Trophoblast cell (in vitro differentiated cells and primary cell): ENCODE measurements at regions not wholly inside any gene's neighbourhood (a gene's known extent, or its start where the extent isn't known, plus 50 kb on each side); places are given as distances from the start of the nearest gene placed in this dataset.

Experiments
- DNase-seq, 2 donors: peaks; one replicate each; pipeline ENCODE4 v3.0.0-alpha.2; 2016
- H2AFZ ChIP-seq: 2 replicates; pipeline ENCODE4 v1.6.1; 2013; ENCODE audit warnings: low read length, moderate library complexity, mild to moderate bottlenecking; ENCODE audit not compliant: insufficient read depth, poor library complexity
- H2AK5ac ChIP-seq: 2 replicates; pipeline ENCODE4 v1.6.1; 2013; ENCODE audit warnings: mild to moderate bottlenecking, low read length
- H2BK120ac ChIP-seq: 2 replicates; pipeline ENCODE4 v1.6.1; 2013; ENCODE audit warnings: low read length, mild to moderate bottlenecking, moderate library complexity; ENCODE audit not compliant: insufficient read depth, poor library complexity
- H2BK12ac ChIP-seq: 2 replicates; pipeline ENCODE4 v1.6.1; 2013; ENCODE audit warnings: mild to moderate bottlenecking, low read length, moderate library complexity
- H2BK5ac ChIP-seq: 2 replicates; pipeline ENCODE4 v1.6.1; 2013; ENCODE audit warnings: low read length, low read depth, moderate library complexity, mild to moderate bottlenecking; ENCODE audit not compliant: poor library complexity
- H3K14ac ChIP-seq: 2 replicates; pipeline ENCODE4 v1.6.1; 2013; ENCODE audit warnings: mild to moderate bottlenecking, low read length
- H3K18ac ChIP-seq: 2 replicates; pipeline ENCODE4 v1.6.1; 2013; ENCODE audit warnings: mild to moderate bottlenecking, low read length
- H3K23ac ChIP-seq: 2 replicates; pipeline ENCODE4 v1.6.1; 2013; ENCODE audit warnings: low read length
- H3K27ac ChIP-seq: 2 replicates; pipeline ENCODE4 v1.5.1; 2013; ENCODE audit warnings: low read depth, mild to moderate bottlenecking, inconsistent platforms, low read length, moderate library complexity
- H3K27me3 ChIP-seq: 2 replicates; pipeline ENCODE4 v1.6.1; 2013; ENCODE audit warnings: inconsistent platforms, mild to moderate bottlenecking, low read length, moderate library complexity; ENCODE audit not compliant: insufficient read depth
- H3K36me3 ChIP-seq, 2 experiments: 1 replicate in 1 of 2; 2 replicates in 1 of 2; pipeline ENCODE4 v1.6.1; 2013; ENCODE audit warnings: low read length in 2 of 2, mild to moderate bottlenecking in 2 of 2, moderate library complexity in 1 of 2; ENCODE audit not compliant: insufficient read depth in 2 of 2, control insufficient read depth in 1 of 2
- H3K4ac ChIP-seq: 2 replicates; pipeline ENCODE4 v1.6.1; 2013; ENCODE audit warnings: low read depth, mild to moderate bottlenecking, low read length, moderate library complexity
- H3K4me1 ChIP-seq, 2 experiments: 1 replicate in 1 of 2; 2 replicates in 1 of 2; pipeline ENCODE4 v1.6.1; 2013; ENCODE audit warnings: low read length in 2 of 2, mild to moderate bottlenecking in 2 of 2, moderate library complexity in 1 of 2; ENCODE audit not compliant: insufficient read depth in 2 of 2, control insufficient read depth in 1 of 2
- H3K4me2 ChIP-seq: 2 replicates; pipeline ENCODE4 v1.6.1; 2013; ENCODE audit warnings: inconsistent platforms, mild to moderate bottlenecking, low read length, moderate library complexity
- H3K4me3 ChIP-seq: 2 replicates; pipeline ENCODE4 v1.5.1; 2013; ENCODE audit warnings: mild to moderate bottlenecking, low read depth, low read length, inconsistent platforms
- H3K79me1 ChIP-seq: one replicate; pipeline ENCODE4 v1.6.1; 2013; ENCODE audit warnings: low read length
- H3K79me2 ChIP-seq: 2 replicates; pipeline ENCODE4 v1.6.1; 2013; ENCODE audit warnings: low read length, mild to moderate bottlenecking; ENCODE audit not compliant: control insufficient read depth, insufficient read depth, poor library complexity
- H3K9ac ChIP-seq: 2 replicates; pipeline ENCODE4 v1.6.1; 2013; ENCODE audit warnings: mild to moderate bottlenecking, low read length
- H3K9me3 ChIP-seq: 2 replicates; pipeline ENCODE4 v1.6.1; 2013; ENCODE audit warnings: low read depth, mild to moderate bottlenecking, control low read depth, inconsistent platforms, low read length; ENCODE audit not compliant: insufficient read depth
- H4K12ac ChIP-seq: 2 replicates; pipeline ENCODE4 v1.6.1; 2013; ENCODE audit warnings: low read depth, mild to moderate bottlenecking, low read length, moderate library complexity
- H4K8ac ChIP-seq: 2 replicates; pipeline ENCODE4 v1.6.1; 2013; ENCODE audit warnings: low read depth, mild to moderate bottlenecking, low read length, moderate library complexity
- H4K91ac ChIP-seq: one replicate; pipeline ENCODE4 v1.6.1; 2013; ENCODE audit warnings: low read depth, mild to moderate bottlenecking, low read length, moderate library complexity
- WGBS: extraction: QIAGEN DNeasy Blood & Tissue Kit; methylation state at CpG from one replicate; pipeline ENCODE4 v1.1.7; 2013; ENCODE audit warnings: missing lambda C conversion rate; ENCODE audit not compliant: insufficient read length, insufficient coverage; ENCODE audit errors: extremely low coverage; 5-methylcytosine and 5-hydroxymethylcytosine counted together

DNA sequence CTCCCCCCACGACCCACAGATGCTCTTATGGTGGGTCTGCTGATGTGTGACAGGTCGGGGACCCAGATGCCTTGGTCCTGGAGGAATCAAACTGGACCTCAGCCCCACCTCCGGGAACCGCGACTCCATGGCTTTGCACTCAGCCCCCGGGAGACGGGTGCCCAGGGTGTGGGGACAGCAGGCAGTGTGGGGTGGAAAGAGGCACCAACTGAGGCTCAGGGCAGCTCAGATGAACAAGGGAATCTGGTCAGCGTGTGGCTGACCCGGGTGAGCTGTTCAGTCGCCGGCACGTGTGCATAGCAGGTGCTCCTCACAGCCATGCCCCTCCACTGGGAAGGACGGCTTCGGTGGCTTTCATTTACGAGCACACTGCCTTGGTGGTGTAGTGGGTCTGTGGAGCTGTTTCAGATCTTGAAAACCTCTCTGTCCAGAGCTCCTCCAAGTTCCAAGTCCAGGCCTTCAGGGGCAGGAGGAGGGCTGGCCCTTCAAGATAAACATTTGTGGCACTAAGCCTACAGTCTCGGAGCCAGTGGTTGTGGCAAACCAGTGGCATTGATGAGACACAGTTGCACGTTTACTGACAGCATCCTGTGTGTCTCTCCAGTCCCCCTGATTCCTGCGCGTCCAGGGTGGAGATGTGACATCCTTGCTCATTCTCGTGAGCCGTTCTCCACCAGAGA is 471.2 kb upstream of the HS6ST1 start:
- H3K36me3 ChIP-seq = no peaks in the 10 kb centered on the region
- no peak for DNase-seq
- no peak overlapping the region for H3K4me2 ChIP-seq
- no peak overlapping the region for H4K8ac ChIP-seq
- H3K4me1 ChIP-seq = peaks cover 0 to 3% of the 10 kb centered on the region in 2 experiments
- no peak overlapping the region for H3K18ac ChIP-seq
- H2BK5ac ChIP-seq = no peak overlapping the region
- H3K4ac ChIP-seq = no peak overlapping the region
- H3K14ac ChIP-seq = no peak overlapping the region
- H2AFZ ChIP-seq = no peak overlapping the region
- H3K4me3 ChIP-seq = no peak overlapping the region
- H3K9me3 ChIP-seq = peaks cover 11% of the 10 kb centered on the region
- no peak overlapping the region for H4K91ac ChIP-seq
- H2AK5ac ChIP-seq = no peak overlapping the region
- no peak overlapping the region for H4K12ac ChIP-seq
- H3K27me3 ChIP-seq = no peaks in the 10 kb centered on the region
- H3K79me1 ChIP-seq = no peaks in the 10 kb centered on the region
- no peaks in the 10 kb centered on the region for H3K79me2 ChIP-seq
- no peak overlapping the region for H3K27ac ChIP-seq
- no CpG with 5 or more reads among the region's 21 CpGs for WGBS
- H3K23ac ChIP-seq = no peak overlapping the region
- no peak overlapping the region for H2BK120ac ChIP-seq
- no peak overlapping the region for H3K9ac ChIP-seq
- no peak overlapping the region for H2BK12ac ChIP-seq

DNA sequence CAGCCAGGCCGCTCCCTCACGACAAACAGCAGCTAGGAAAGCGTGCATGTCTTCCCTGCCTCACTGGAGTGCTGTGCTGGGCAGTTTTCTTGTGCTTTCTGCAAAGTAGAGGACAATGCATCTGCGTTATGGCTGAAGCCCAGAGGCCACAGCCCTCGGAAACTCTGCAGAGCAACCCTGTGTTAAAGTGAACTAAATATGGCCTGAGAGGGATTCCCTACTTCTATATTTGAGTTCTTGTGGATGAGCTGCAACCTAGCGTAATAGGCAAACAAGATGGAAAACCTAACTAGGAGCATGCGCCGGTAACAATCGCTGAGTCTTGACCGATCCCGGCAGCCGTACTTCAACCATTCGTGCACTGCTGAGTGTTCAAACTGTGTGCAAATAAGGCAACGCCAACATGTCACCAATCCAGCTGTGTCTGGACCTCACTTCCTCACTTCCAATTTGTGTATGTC is 471.9 kb upstream of the HS6ST1 start:
- Histone ChIP-seq H2AFZ (no peak overlapping the region), H3K4me3 (no peak overlapping the region), H3K23ac (no peak overlapping the region), H2BK12ac (no peak overlapping the region), H2BK120ac (no peak overlapping the region), H3K79me2 (no peaks in the 10 kb centered on the region), H2AK5ac (no peak overlapping the region), H3K4me2 (no peak overlapping the region), H3K4me1 (peaks cover 0 to 3% of the 10 kb centered on the region in 2 experiments), H4K8ac (no peak overlapping the region), H3K36me3 (no peaks in the 10 kb centered on the region), H3K4ac (no peak overlapping the region), H3K18ac (no peak overlapping the region), H3K27ac (no peak overlapping the region), H3K79me1 (no peaks in the 10 kb centered on the region), H3K14ac (no peak overlapping the region), H3K9ac (no peak overlapping the region), H4K91ac (no peak overlapping the region), H3K27me3 (no peaks in the 10 kb centered on the region), H3K9me3 (peaks cover 11% of the 10 kb centered on the region), H4K12ac (no peak overlapping the region), H2BK5ac (no peak overlapping the region)
- WGBS = no CpG with 5 or more reads among the region's 14 CpGs
- DNase-seq = no peak

DNA sequence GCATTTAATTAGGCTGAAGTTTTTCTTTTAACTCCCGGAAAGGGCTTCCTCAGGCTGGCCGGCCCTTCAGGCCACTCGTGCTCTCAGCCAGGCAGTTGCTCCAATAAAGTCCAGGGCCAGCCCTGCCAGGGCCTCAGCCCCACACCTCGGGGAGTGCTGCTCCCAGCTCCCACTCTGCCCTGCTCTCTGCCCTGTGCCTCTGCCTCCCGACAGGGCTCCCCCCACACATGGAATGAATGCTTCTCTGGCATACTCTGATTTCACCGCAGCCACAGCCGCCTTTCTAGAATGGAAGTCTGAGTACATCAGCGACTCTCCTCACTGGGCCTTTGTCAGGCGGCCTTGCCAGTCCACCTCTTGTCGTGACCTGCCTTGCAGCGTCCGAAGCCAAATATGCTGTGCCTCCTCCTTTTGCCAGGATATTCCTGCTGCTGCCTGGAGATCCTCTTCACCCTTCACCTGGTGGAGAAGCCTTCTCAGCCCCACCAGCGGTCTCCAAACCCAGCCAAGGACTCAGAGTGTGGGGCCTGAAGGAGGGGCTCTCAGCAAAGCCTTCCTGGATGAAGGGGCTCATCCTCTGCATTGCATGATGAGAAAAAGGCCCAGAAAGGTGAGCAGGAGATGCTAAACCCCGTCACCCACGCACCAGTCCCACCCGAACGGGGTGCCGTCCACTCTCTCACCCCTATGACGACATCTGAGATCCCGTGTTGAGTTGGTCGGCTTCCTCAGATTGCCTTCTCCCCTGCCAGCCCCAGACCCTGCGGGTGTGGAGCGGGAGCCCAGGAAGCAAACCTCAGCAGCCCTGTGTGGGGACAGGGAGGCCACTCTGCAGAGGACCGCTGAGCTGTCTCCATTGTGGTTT is 472.7 kb upstream of the HS6ST1 start:
- H3K27ac ChIP-seq = no peak overlapping the region
- H4K91ac ChIP-seq = no peak overlapping the region
- H2BK12ac ChIP-seq = no peak overlapping the region
- peaks cover 0 to under 1% of the 10 kb centered on the region in 2 experiments for H3K4me1 ChIP-seq
- no peaks in the 10 kb centered on the region for H3K79me1 ChIP-seq
- no peak overlapping the region for H2BK5ac ChIP-seq
- no peaks in the 10 kb centered on the region for H3K27me3 ChIP-seq
- H3K36me3 ChIP-seq = no peaks in the 10 kb centered on the region
- no peak overlapping the region for H3K4me3 ChIP-seq
- no peak overlapping the region for H3K14ac ChIP-seq
- H3K9me3 ChIP-seq = peaks cover 11% of the 10 kb centered on the region
- H3K4me2 ChIP-seq = no peak overlapping the region
- H2AK5ac ChIP-seq = no peak overlapping the region
- no peak overlapping the region for H3K18ac ChIP-seq
- no peak overlapping the region for H4K12ac ChIP-seq
- no CpG with 5 or more reads among the region's 24 CpGs for WGBS
- H2BK120ac ChIP-seq = no peak overlapping the region
- no peak overlapping the region for H2AFZ ChIP-seq
- H3K23ac ChIP-seq = no peak overlapping the region
- no peak overlapping the region for H3K9ac ChIP-seq
- H3K4ac ChIP-seq = no peak overlapping the region
- H3K79me2 ChIP-seq = no peaks in the 10 kb centered on the region
- no peak for DNase-seq
- H4K8ac ChIP-seq = no peak overlapping the region

DNA sequence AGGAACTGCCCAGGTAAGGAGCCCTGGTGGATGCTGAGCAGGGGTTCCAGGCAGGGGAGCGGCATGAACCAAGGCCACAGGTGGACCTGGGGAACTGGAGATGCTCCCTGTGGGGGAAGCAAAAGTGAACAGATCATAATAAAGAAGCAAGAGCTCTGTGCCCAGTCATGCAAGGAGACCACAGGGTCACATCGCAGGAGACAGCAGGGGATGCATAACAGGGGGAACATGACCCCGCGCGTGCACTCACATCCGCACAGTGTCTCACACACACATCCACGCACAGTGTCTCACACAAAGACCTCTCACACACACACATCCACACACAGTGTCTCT is 473.3 kb upstream of the HS6ST1 start:
- Histone ChIP-seq H4K8ac (no peak overlapping the region), H3K79me2 (no peaks in the 10 kb centered on the region), H4K91ac (no peak overlapping the region), H3K9me3 (peaks cover 11% of the 10 kb centered on the region), H3K4me1 (no peaks in the 10 kb centered on the region), H3K9ac (no peak overlapping the region), H3K36me3 (no peaks in the 10 kb centered on the region), H2AFZ (no peak overlapping the region), H3K18ac (no peak overlapping the region), H3K27me3 (no peaks in the 10 kb centered on the region), H2BK12ac (no peak overlapping the region), H3K14ac (no peak overlapping the region), H2BK5ac (no peak overlapping the region), H3K79me1 (no peaks in the 10 kb centered on the region), H2AK5ac (no peak overlapping the region), H3K4me2 (no peak overlapping the region), H2BK120ac (no peak overlapping the region), H3K23ac (no peak overlapping the region), H4K12ac (no peak overlapping the region), H3K4me3 (no peak overlapping the region), H3K27ac (no peak overlapping the region), H3K4ac (no peak overlapping the region)
- no peak for DNase-seq
- no CpG with 5 or more reads among the region's 7 CpGs for whole genome bisulfite sequencing
